ENCODE measurements at regions not wholly inside any gene's neighbourhood (a gene's known extent, or its start where the extent isn't known, plus 50 kb on each side); places are given as distances from the start of the nearest gene placed in this dataset.

GRCh38 chr5:117431091-117431490, 856.5 kb upstream of the SEMA6A start:
- Histone ChIP-seq H3K4me1 (ENCODE audit: control insufficient read depth, extremely low read depth, insufficient read depth, low read length) (no peaks in the 10 kb centered on the region), H3K36me3 (ENCODE audit: control insufficient read depth in 2 of 2, extremely low read depth in 1 of 2, insufficient read depth in 2 of 2, low read length in 2 of 2) (no peaks in the 10 kb centered on the region), H3K9me3 (replicated peaks; ENCODE audit: control insufficient read depth, insufficient read depth, low read length) (no peaks in the 10 kb centered on the region), H3K4me3 (replicated peaks in 1 of 3; ENCODE audit: insufficient read depth in 1 of 3, low read depth in 1 of 3, low read length in 3 of 3) (no peak overlapping the region), H3K9me1 (replicated peaks; ENCODE audit: control insufficient read depth, extremely low read depth, insufficient read depth, low read length) (no peaks in the 10 kb centered on the region), H3K79me2 (ENCODE audit: control insufficient read depth, insufficient read depth, low read length) (no peaks in the 10 kb centered on the region), H3K27ac (ENCODE audit: insufficient read depth, low read depth, low read length) (no peak overlapping the region), H3K4me2 (ENCODE audit: insufficient read depth, low read length) (no peak overlapping the region), H4K20me1 (replicated peaks; ENCODE audit: control insufficient read depth, extremely low read depth, insufficient read depth, low read length) (no peaks in the 10 kb centered on the region), H2AFZ (ENCODE audit: low read depth, low read length) (no peak overlapping the region), H3K9ac (replicated peaks; ENCODE audit: extremely low read depth, insufficient read depth, low read length) (no peak overlapping the region), H3K27me3 (ENCODE audit: control insufficient read depth in 2 of 2, insufficient read depth in 2 of 2, low read length in 2 of 2) (no peaks in the 10 kb centered on the region)
- no peak for DNase-seq (ENCODE audit: low read depth, low spot score)
- ChIA-PET CTCF (interaction anchor here (0.6 kb wide), 1 partner anchor 537 kb away, joined by 3 read pairs; no protein-coding TSS in a partner anchor), POLR2A (no interaction called here)
- intact Hi-C loops (cut with micrococcal nuclease): no loop called here
- no peak for TF ChIP-seq GATA2 (IDR thresholded peaks at IDR 0.05; ENCODE audit: insufficient read depth, insufficient read length, low read depth, low read length)
- TF ChIP-seq POLR2A (IDR thresholded peaks at IDR 0.05; ENCODE audit: low read depth, low read length): no peak
- no peak for TF ChIP-seq MYC (IDR thresholded peaks at IDR 0.05; ENCODE audit: low read depth, low read length)
- dilution Hi-C loops (cut with MboI; ENCODE audit: extremely low pct_ligation_motif_present, low sequenced_read_pairs): no loop called here
- FAIRE-seq: no peak
- BruUV-seq (replicated peaks): no TSS peak

- Histone ChIP-seq H3K4me1 (ENCODE audit: control insufficient read depth, extremely low read depth, insufficient read depth, low read length) (no peaks in the 10 kb centered on the region), H3K9me3 (replicated peaks; ENCODE audit: control insufficient read depth, insufficient read depth, low read length) (no peaks in the 10 kb centered on the region), H3K79me2 (ENCODE audit: control insufficient read depth, insufficient read depth, low read length) (no peaks in the 10 kb centered on the region), H3K36me3 (ENCODE audit: control insufficient read depth in 2 of 2, extremely low read depth in 1 of 2, insufficient read depth in 2 of 2, low read length in 2 of 2) (no peaks in the 10 kb centered on the region), H3K4me2 (ENCODE audit: insufficient read depth, low read length) (no peak overlapping the region), H4K20me1 (replicated peaks; ENCODE audit: control insufficient read depth, extremely low read depth, insufficient read depth, low read length) (no peaks in the 10 kb centered on the region), H2AFZ (ENCODE audit: low read depth, low read length) (no peak overlapping the region), H3K9ac (replicated peaks; ENCODE audit: extremely low read depth, insufficient read depth, low read length) (no peak overlapping the region), H3K9me1 (replicated peaks; ENCODE audit: control insufficient read depth, extremely low read depth, insufficient read depth, low read length) (no peaks in the 10 kb centered on the region), H3K27me3 (ENCODE audit: control insufficient read depth in 2 of 2, insufficient read depth in 2 of 2, low read length in 2 of 2) (no peaks in the 10 kb centered on the region), H3K27ac (ENCODE audit: insufficient read depth, low read depth, low read length) (no peak overlapping the region), H3K4me3 (replicated peaks in 1 of 3; ENCODE audit: insufficient read depth in 1 of 3, low read depth in 1 of 3, low read length in 3 of 3) (no peak overlapping the region)
- no TSS peak for BruUV-seq (replicated peaks)
- dilution Hi-C loops (cut with MboI; ENCODE audit: extremely low pct_ligation_motif_present, low sequenced_read_pairs): no loop called here
- no peak for DNase-seq (ENCODE audit: low read depth, low spot score)
- no peak for TF ChIP-seq POLR2AphosphoS5 (IDR thresholded peaks at IDR 0.05; ENCODE audit: insufficient read depth, low read depth, low read length)
- no peak for TF ChIP-seq FOS (IDR thresholded peaks at IDR 0.05; ENCODE audit: borderline replicate concordance, insufficient read depth, low read length)
- TF ChIP-seq JUN (IDR thresholded peaks at IDR 0.05; ENCODE audit: borderline replicate concordance, insufficient read depth, insufficient read length, low read depth): no peak
- no peak for TF ChIP-seq EZH2 (IDR thresholded peaks at IDR 0.05; ENCODE audit: borderline replicate concordance, low read depth, low read length, severe bottlenecking)
- TF ChIP-seq CTCF (IDR thresholded peaks at IDR 0.05; ENCODE audit: extremely low read depth in 1 of 2, insufficient read depth in 1 of 2, low read depth in 1 of 2, low read length in 2 of 2): no peak
- TF ChIP-seq, protein P1, sequence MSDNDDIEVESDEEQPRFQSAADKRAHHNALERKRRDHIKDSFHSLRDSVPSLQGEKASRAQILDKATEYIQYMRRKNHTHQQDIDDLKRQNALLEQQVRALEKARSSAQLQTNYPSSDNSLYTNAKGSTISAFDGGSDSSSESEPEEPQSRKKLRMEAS (IDR thresholded peaks at IDR 0.05; ENCODE audit: insufficient read depth, insufficient read length): no peak
- no peak for TF ChIP-seq GATA2 (IDR thresholded peaks at IDR 0.05; ENCODE audit: insufficient read depth, insufficient read length, low read depth, low read length)
- no peak for TF ChIP-seq MYC (IDR thresholded peaks at IDR 0.05; ENCODE audit: low read depth, low read length)
- TF ChIP-seq POLR2A (IDR thresholded peaks at IDR 0.05; ENCODE audit: low read depth, low read length): no peak
- POLR2A ChIA-PET: no interaction called here
- FAIRE-seq: no peak
- CTCF ChIA-PET: no interaction called here
- intact Hi-C loops (cut with micrococcal nuclease): no loop called here
Observed at GRCh38 chr5:117425163-117425562, 850.5 kb upstream of the SEMA6A start.
